Thyroid gland (tissue), 4 donors: ENCODE measurements at regions not wholly inside any gene's neighbourhood (a gene's known extent, or its start where the extent isn't known, plus 50 kb on each side); places are given as distances from the start of the nearest gene placed in this dataset.

Experiments used
- POLR2A ChIP-seq, 2 donors: fragments of 450-650 bp; IDR thresholded peaks; one replicate each; pipeline ENCODE4 v1.6.1; 2017; ENCODE audit warnings: antibody characterized with exemption in 2 of 2, mild to moderate bottlenecking in 2 of 2, moderate library complexity in 1 of 2
- TF ChIP-seq, protein P1 (sequence below), 6 experiments: fragments of 200-600 bp in 3 of 6; fragments of 450-650 bp in 3 of 6; sonication (generic) in 3 of 6; IDR thresholded peaks; one replicate each; pipeline ENCODE4 v1.5.1; 2016 to 2019; ENCODE audit warnings: antibody characterized with exemption in 6 of 6, mild to moderate bottlenecking in 2 of 6, inconsistent platforms in 1 of 6, moderate library complexity in 1 of 6

DNA sequence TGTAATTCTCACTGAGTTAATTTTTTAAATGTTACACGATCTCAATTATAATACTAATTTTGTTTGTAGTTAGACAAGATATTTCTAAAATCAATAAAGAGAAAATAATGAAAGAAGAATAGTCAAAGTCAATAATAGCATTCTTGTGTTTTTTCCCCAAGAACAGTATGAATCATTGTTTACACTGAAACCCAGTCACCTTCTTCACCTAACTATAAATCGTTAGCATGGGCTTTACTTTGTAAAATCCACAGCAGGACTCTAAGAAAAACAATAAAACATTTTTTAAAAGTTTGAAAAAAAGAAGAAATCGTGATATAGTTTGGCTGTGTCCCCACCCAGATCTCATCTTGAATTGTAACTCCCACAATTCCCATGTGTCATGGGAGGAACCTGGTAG, 234.6 kb upstream of the LYPLAL1 start:
- TF ChIP-seq, protein P1, sequence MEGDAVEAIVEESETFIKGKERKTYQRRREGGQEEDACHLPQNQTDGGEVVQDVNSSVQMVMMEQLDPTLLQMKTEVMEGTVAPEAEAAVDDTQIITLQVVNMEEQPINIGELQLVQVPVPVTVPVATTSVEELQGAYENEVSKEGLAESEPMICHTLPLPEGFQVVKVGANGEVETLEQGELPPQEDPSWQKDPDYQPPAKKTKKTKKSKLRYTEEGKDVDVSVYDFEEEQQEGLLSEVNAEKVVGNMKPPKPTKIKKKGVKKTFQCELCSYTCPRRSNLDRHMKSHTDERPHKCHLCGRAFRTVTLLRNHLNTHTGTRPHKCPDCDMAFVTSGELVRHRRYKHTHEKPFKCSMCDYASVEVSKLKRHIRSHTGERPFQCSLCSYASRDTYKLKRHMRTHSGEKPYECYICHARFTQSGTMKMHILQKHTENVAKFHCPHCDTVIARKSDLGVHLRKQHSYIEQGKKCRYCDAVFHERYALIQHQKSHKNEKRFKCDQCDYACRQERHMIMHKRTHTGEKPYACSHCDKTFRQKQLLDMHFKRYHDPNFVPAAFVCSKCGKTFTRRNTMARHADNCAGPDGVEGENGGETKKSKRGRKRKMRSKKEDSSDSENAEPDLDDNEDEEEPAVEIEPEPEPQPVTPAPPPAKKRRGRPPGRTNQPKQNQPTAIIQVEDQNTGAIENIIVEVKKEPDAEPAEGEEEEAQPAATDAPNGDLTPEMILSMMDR (IDR thresholded peaks at IDR 0.05) = no peak
- TF ChIP-seq POLR2A (IDR thresholded peaks at IDR 0.05) = no peak
